B cell (primary cell): ENCODE measurements at regions not wholly inside any gene's neighbourhood (a gene's known extent, or its start where the extent isn't known, plus 50 kb on each side); places are given as distances from the start of the nearest gene placed in this dataset.

Experiments
- ATAC-seq: fragments of 200-7000 bp; cut with Tn5 transposase; one replicate; pipeline ENCODE4 v1.10.0; 2021; ENCODE audit warnings: low read depth, mild to moderate bottlenecking, moderate number of reproducible peaks, moderate library complexity
- CTCF ChIA-PET: fragments of 350-600 bp; sonication (Branson Sonifier 250); formaldehyde crosslinking; loops from one replicate; lab custom pipeline; 2021; ENCODE audit warnings: antibody characterized with exemption, inconsistent platforms; lab: Charles Lee
- POLR2A ChIA-PET: fragments of 350-600 bp; sonication (Branson Sonifier 250); formaldehyde crosslinking; loops from one replicate; lab custom pipeline; 2021; ENCODE audit warnings: antibody characterized with exemption; lab: Charles Lee
- DNase-seq: peaks from one replicate; pipeline ENCODE4 v3.0.0; 2013
- H2AFZ ChIP-seq: 2 replicates; pipeline ENCODE4 v1.6.1; 2012; ENCODE audit warnings: mild to moderate bottlenecking, low read depth, low read length; ENCODE audit not compliant: insufficient read depth, poor library complexity, severe bottlenecking
- H3K27ac ChIP-seq, 2 donors: 1 replicate in 1 of 2; 2 replicates in 1 of 2; pipeline ENCODE4 v1.5.1; 2012 to 2013; ENCODE audit warnings: low read length in 2 of 2, mild to moderate bottlenecking in 2 of 2, moderate library complexity in 1 of 2
- H3K27me3 ChIP-seq, 4 experiments: fragments of 200-600 bp in 1 of 4; sonication (generic) in 1 of 4; replicated peaks in 1 of 4; 1 replicate in 2 of 4; 2 replicates in 2 of 4; pipeline versions ENCODE4 v1.6.1 to v1.7.0; 2013 to 2016; ENCODE audit warnings: low read length in 3 of 4, mild to moderate bottlenecking in 2 of 4, mixed read lengths in 1 of 4, moderate library complexity in 1 of 4; ENCODE audit not compliant: insufficient read depth in 4 of 4, control insufficient read depth in 3 of 4; ENCODE audit errors: control extremely low read depth in 1 of 4
- H3K36me3 ChIP-seq, 2 experiments: replicated peaks in 1 of 2; 1 replicate in 1 of 2; 2 replicates in 1 of 2; pipeline versions ENCODE4 v1.6.1 to v1.7.1; 2013; ENCODE audit warnings: low read length in 1 of 2; ENCODE audit not compliant: insufficient read depth in 2 of 2, control insufficient read depth in 1 of 2; ENCODE audit errors: control extremely low read depth in 1 of 2, extremely low read depth in 1 of 2
- H3K4me1 ChIP-seq, 2 donors: fragments of 200-600 bp in 1 of 2; sonication (generic) in 1 of 2; 1 replicate in 1 of 2; 2 replicates in 1 of 2; pipeline versions ENCODE4 v1.5.1 to v1.6.1; 2013 to 2017; ENCODE audit warnings: low read length in 2 of 2; ENCODE audit not compliant: control insufficient read depth in 2 of 2, insufficient read depth in 2 of 2
- H3K4me2 ChIP-seq: replicated peaks from 2 replicates; pipeline ENCODE3; 2012; ENCODE audit warnings: mild to moderate bottlenecking, low read depth, low read length; ENCODE audit not compliant: poor library complexity, severe bottlenecking
- H3K4me3 ChIP-seq, 5 experiments: fragments of 200-600 bp in 1 of 5; sonication (generic) in 1 of 5; 1 replicate in 3 of 5; 2 replicates in 2 of 5; pipeline versions ENCODE4 v1.5.1 to v1.7.0; 2011 to 2016; ENCODE audit warnings: low read length in 4 of 5, mild to moderate bottlenecking in 4 of 5, low read depth in 2 of 5, control low read depth in 1 of 5, moderate library complexity in 1 of 5; ENCODE audit not compliant: insufficient read depth in 1 of 5; ENCODE audit errors: control extremely low read depth in 1 of 5, extremely low read depth in 1 of 5
- H3K79me2 ChIP-seq: fragments of 200-600 bp; sonication (generic); one replicate; pipeline ENCODE4 v1.6.0; 2016; ENCODE audit warnings: low read length; ENCODE audit not compliant: control insufficient read depth, insufficient read depth
- H3K9ac ChIP-seq: fragments of 200-600 bp; sonication (generic); 2 replicates; pipeline ENCODE4 v1.6.1; 2017; ENCODE audit warnings: mild to moderate bottlenecking, low read length, moderate library complexity
- H3K9me3 ChIP-seq, 3 donors: one replicate each; pipeline versions ENCODE4 v1.6.1 to v1.7.1; 2013; ENCODE audit warnings: low read length in 2 of 3; ENCODE audit not compliant: control insufficient read depth in 2 of 3, insufficient read depth in 1 of 3; ENCODE audit errors: control extremely low read depth in 1 of 3
- H4K20me1 ChIP-seq: 2 replicates; pipeline ENCODE4 v1.6.0; 2012; ENCODE audit warnings: mild to moderate bottlenecking, low read length; ENCODE audit not compliant: insufficient read depth, control insufficient read depth, poor library complexity, severe bottlenecking
- H3K27ac Mint-ChIP-seq: one replicate; pipeline ENCODE4 v1.8.0; 2021; ENCODE audit warnings: mixed read lengths
- H3K27me3 Mint-ChIP-seq: one replicate; pipeline ENCODE4 v1.8.0; 2021; ENCODE audit warnings: mixed read lengths
- H3K4me1 Mint-ChIP-seq: one replicate; pipeline ENCODE4 v1.8.0; 2021; ENCODE audit warnings: mixed read lengths
- H3K4me3 Mint-ChIP-seq: one replicate; pipeline ENCODE4 v1.8.0; 2021; ENCODE audit warnings: mixed read lengths
- H3K9me3 Mint-ChIP-seq: one replicate; pipeline ENCODE4 v1.8.0; 2022; ENCODE audit warnings: mixed read lengths; ENCODE audit not compliant: insufficient read depth
- EZH2 ChIP-seq: IDR thresholded peaks from 2 replicates; pipeline ENCODE4 v1.6.1; 2012; ENCODE audit warnings: borderline replicate concordance, low read depth, mild to moderate bottlenecking, moderate library complexity, low read length; ENCODE audit not compliant: insufficient read depth, poor library complexity, severe bottlenecking
- WGBS: methylation state at CpG from one replicate; pipeline ENCODE4 v1.1.5; 2013; ENCODE audit warnings: missing lambda C conversion rate; ENCODE audit not compliant: insufficient coverage; 5-methylcytosine and 5-hydroxymethylcytosine counted together
- intact Hi-C: fragments of 100-400 bp; cut with micrococcal nuclease; formaldehyde crosslinking; loops from one replicate; pipeline ENCODE4 v1.10.0; 2022
- TF ChIP-seq, protein P1 (sequence below): fragments of 200-600 bp; IDR thresholded peaks from one replicate; pipeline ENCODE4 v1.8.0; 2022; ENCODE audit warnings: antibody characterized with exemption, mild to moderate bottlenecking

DNA sequence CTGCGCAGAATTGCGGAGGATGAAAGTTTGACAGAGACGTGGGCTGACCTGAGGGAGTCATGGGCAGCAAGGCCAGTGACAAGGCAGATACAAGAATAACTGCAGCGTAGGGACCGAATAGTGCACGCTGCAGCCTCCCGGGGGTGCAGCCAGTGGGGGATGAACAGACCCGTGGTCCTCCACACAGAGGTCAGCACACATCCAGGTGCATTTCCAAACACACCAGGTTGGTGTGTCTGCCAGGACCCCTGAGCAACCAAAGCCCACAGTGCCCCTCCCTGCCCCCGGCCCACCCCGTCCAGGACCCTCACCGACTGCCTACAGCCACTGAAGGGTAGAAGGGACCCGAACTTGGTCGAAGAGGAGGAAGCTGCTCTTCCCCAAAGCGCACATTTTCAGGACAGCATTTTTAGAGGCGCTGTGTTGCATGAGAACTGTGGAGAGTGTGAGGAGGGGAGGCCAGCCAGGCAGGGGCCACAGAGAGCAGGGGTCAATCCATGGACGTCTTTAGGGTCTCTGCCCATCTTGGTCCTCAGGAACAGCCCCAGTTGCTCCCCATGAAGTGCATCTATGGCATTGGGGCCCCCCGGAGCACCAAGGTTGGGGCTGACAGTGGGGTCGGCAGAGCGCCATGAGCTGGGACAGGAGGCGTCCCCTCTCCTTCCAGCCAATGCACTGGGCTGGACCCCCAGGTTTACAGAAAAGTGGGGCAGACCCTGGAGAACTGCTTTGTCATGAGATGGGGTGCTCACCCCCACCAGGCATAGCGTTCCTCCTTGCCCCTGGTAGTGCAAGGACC, 157.8 kb upstream of the AFDN start:
- CTCF ChIA-PET: no interaction called here
- Mint-ChIP-seq H3K27me3 (no peaks in the 10 kb centered on the region), H3K27ac (no peak overlapping the region), H3K9me3 (peaks cover 10% of the 10 kb centered on the region), H3K4me1 (no peaks in the 10 kb centered on the region), H3K4me3 (no peak overlapping the region)
- Histone ChIP-seq H3K4me3 (no peak overlapping the region), H2AFZ (no peak overlapping the region), H3K27me3 (peaks cover 0 to 2% (median under 1%) of the 10 kb centered on the region in 4 experiments), H3K27ac (no peak overlapping the region), H3K4me1 (no peaks in the 10 kb centered on the region), H4K20me1 (no peaks in the 10 kb centered on the region), H3K9me3 (peaks cover 0 to 12% (median 0%) of the 10 kb centered on the region in 3 donors), H3K4me2 (no peak overlapping the region), H3K79me2 (no peaks in the 10 kb centered on the region), H3K36me3 (no peaks in the 10 kb centered on the region), H3K9ac (no peak overlapping the region)
- no peak for TF ChIP-seq EZH2
- TF ChIP-seq, protein P1, sequence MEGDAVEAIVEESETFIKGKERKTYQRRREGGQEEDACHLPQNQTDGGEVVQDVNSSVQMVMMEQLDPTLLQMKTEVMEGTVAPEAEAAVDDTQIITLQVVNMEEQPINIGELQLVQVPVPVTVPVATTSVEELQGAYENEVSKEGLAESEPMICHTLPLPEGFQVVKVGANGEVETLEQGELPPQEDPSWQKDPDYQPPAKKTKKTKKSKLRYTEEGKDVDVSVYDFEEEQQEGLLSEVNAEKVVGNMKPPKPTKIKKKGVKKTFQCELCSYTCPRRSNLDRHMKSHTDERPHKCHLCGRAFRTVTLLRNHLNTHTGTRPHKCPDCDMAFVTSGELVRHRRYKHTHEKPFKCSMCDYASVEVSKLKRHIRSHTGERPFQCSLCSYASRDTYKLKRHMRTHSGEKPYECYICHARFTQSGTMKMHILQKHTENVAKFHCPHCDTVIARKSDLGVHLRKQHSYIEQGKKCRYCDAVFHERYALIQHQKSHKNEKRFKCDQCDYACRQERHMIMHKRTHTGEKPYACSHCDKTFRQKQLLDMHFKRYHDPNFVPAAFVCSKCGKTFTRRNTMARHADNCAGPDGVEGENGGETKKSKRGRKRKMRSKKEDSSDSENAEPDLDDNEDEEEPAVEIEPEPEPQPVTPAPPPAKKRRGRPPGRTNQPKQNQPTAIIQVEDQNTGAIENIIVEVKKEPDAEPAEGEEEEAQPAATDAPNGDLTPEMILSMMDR: no peak
- 89% methylated on average over 17 of the region's 21 CpGs for WGBS
- DNase-seq: no peak
- no peak for ATAC-seq
- intact Hi-C loops: no loop called here
- POLR2A ChIA-PET: no interaction called here

DNA sequence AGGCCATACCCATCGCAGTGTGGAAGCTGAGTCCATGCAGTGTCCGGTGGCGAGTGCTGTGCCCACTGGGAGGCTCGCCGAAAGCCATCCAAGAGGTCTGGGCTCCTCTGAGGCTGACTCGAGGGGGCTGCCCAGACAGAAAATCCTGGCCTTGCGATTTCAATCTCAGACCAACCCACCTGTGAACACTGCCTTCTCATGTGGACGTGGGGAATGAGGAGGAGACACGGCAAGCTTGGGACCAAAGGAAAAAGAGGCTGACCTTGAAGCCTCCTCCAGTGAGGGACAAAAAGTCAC, 157.2 kb upstream of the AFDN start:
- Histone ChIP-seq H3K4me1 (no peaks in the 10 kb centered on the region), H3K36me3 (no peaks in the 10 kb centered on the region), H3K27me3 (peaks cover 0 to 2% (median under 1%) of the 10 kb centered on the region in 4 experiments), H3K27ac (no peak overlapping the region), H2AFZ (no peak overlapping the region), H3K4me2 (no peak overlapping the region), H3K9ac (no peak overlapping the region), H3K9me3 (peaks cover 0 to 12% (median 0%) of the 10 kb centered on the region in 3 donors), H3K4me3 (no peak overlapping the region), H4K20me1 (no peaks in the 10 kb centered on the region), H3K79me2 (no peaks in the 10 kb centered on the region)
- ATAC-seq: no peak
- no peak for TF ChIP-seq EZH2
- TF ChIP-seq, protein P1: no peak
- Mint-ChIP-seq H3K4me1 (no peaks in the 10 kb centered on the region), H3K27me3 (peaks cover 4% of the 10 kb centered on the region), H3K4me3 (no peak overlapping the region), H3K9me3 (peaks cover 10% of the 10 kb centered on the region), H3K27ac (no peak overlapping the region)
- 89% methylated on average over 9 of the region's 9 CpGs for WGBS
- DNase-seq: no peak
- ChIA-PET POLR2A (no interaction called here), CTCF (no interaction called here)
- intact Hi-C loops: no loop called here
